ENCODE measurements at regions not wholly inside any gene's neighbourhood (a gene's known extent, or its start where the extent isn't known, plus 50 kb on each side); places are given as distances from the start of the nearest gene placed in this dataset.

DNA sequence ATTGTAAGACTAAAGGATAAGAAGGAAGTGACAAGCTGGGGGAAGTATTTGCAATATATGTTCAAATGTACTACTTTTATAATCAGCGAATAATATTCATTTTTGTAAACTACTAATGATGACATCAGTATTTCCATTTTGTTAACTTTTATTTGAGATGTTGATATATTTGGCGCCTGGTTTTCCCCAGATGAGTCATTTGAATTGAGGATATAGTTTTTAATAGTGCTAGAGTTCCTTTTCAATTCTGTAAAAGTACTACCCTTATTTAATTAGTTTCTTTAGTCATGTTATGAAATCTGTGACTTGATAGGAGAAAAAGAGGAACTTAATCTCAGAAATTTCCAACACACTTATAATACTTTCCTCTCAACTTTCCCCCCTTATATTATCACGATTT, 495.3 kb downstream of the IRS1 start:
- TF ChIP-seq POLR2A (IDR thresholded peaks at IDR 0.05; ENCODE audit: low read depth, low read length) (no peak), POLR2AphosphoS5 (IDR thresholded peaks at IDR 0.05; ENCODE audit: low read depth, low read length) (no peak)
